OCI-LY1 (cell line): ENCODE measurements at regions not wholly inside any gene's neighbourhood (a gene's known extent, or its start where the extent isn't known, plus 50 kb on each side); places are given as distances from the start of the nearest gene placed in this dataset.

Experiments
- H2AFZ ChIP-seq: fragments of 200-600 bp; sonication (generic), shearing (Covaris generic); 2 replicates; pipeline ENCODE4 v1.6.0; 2014; ENCODE audit warnings: antibody characterized with exemption, mild to moderate bottlenecking, low read length
- H3F3A ChIP-seq: fragments of 200-600 bp; sonication (generic), shearing (Covaris generic); 2 replicates; pipeline ENCODE4 v1.6.0; 2014; ENCODE audit warnings: mild to moderate bottlenecking, antibody characterized with exemption, low read length, moderate library complexity; ENCODE audit not compliant: insufficient read depth
- H3K27ac ChIP-seq: fragments of 200-600 bp; sonication (generic); 2 replicates; pipeline ENCODE4 v1.5.1; 2014; ENCODE audit warnings: low read length, mixed run types, mild to moderate bottlenecking, low read depth; ENCODE audit not compliant: poor library complexity, severe bottlenecking
- H3K27me3 ChIP-seq: fragments of 200-600 bp; sonication (generic); 2 replicates; pipeline ENCODE4 v1.6.0; 2014; ENCODE audit warnings: antibody characterized with exemption, mild to moderate bottlenecking, low read length, moderate library complexity; ENCODE audit not compliant: insufficient read depth
- H3K36me3 ChIP-seq: fragments of 200-600 bp; sonication (generic); 2 replicates; pipeline ENCODE4 v1.6.1; 2014; ENCODE audit warnings: mild to moderate bottlenecking, antibody characterized with exemption, low read length, moderate library complexity, mixed read lengths; ENCODE audit not compliant: insufficient read depth
- H3K4me1 ChIP-seq: fragments of 200-600 bp; sonication (generic); 2 replicates; pipeline ENCODE4 v1.5.1; 2014; ENCODE audit warnings: mild to moderate bottlenecking, low read length, moderate library complexity; ENCODE audit not compliant: insufficient read depth, severe bottlenecking
- H3K4me2 ChIP-seq: fragments of 200-600 bp; sonication (generic), shearing (Covaris generic); 2 replicates; pipeline ENCODE4 v1.6.1; 2014; ENCODE audit warnings: low read length
- H3K4me3 ChIP-seq: fragments of 200-600 bp; sonication (generic); 2 replicates; pipeline ENCODE4 v1.5.1; 2014; ENCODE audit warnings: low read length, low read depth, mild to moderate bottlenecking, mixed read lengths; ENCODE audit not compliant: poor library complexity, severe bottlenecking
- H3K79me2 ChIP-seq: fragments of 200-600 bp; shearing (Covaris generic); 2 replicates; pipeline ENCODE4 v1.6.1; 2016; ENCODE audit warnings: mixed run types, low read length, mixed read lengths; ENCODE audit not compliant: insufficient read depth
- H3K9ac ChIP-seq: fragments of 200-600 bp; sonication (generic), shearing (Covaris generic); 2 replicates; pipeline ENCODE4 v1.6.1; 2014; ENCODE audit warnings: mild to moderate bottlenecking, low read length, mixed read lengths
- H3K9me2 ChIP-seq: fragments of 200-600 bp; sonication (generic), shearing (Covaris generic); 2 replicates; pipeline ENCODE4 v1.6.1; 2014; ENCODE audit warnings: low read depth, mild to moderate bottlenecking, low read length, mixed read lengths
- H3K9me3 ChIP-seq: fragments of 200-600 bp; shearing (Covaris generic); 2 replicates; pipeline ENCODE4 v1.6.1; 2014; ENCODE audit warnings: low read length, mixed read lengths
- H4K20me1 ChIP-seq: fragments of 200-600 bp; sonication (generic), shearing (Covaris generic); 2 replicates; pipeline ENCODE4 v1.6.0; 2016; ENCODE audit warnings: mild to moderate bottlenecking, low read length; ENCODE audit not compliant: insufficient read depth
- CTCF ChIP-seq: fragments of 200-600 bp; sonication (generic), shearing (Covaris generic); IDR thresholded peaks from 2 replicates; pipeline ENCODE4 v1.5.1; 2017; ENCODE audit warnings: mild to moderate bottlenecking, antibody characterized with exemption, low read length, moderate library complexity, mixed read lengths
- EZH2 ChIP-seq: fragments of 200-600 bp; sonication (generic), shearing (Covaris generic); IDR thresholded peaks from 2 replicates; pipeline ENCODE4 v1.8.0; 2017; ENCODE audit warnings: borderline replicate concordance, mixed run types, mild to moderate bottlenecking, antibody characterized with exemption, low read length, moderate library complexity, mixed read lengths

GRCh38 chr11:10979529-10979928 lies 121.7 kb upstream of the ZBED5 start:
- H3K4me1 ChIP-seq, result no peaks in the 10 kb centered on the region
- no peaks in the 10 kb centered on the region for H3K9me3 ChIP-seq
- no peaks in the 10 kb centered on the region for H4K20me1 ChIP-seq
- no peaks in the 10 kb centered on the region for H3K27me3 ChIP-seq
- no peak overlapping the region for H3K27ac ChIP-seq
- no peak overlapping the region for H3K4me2 ChIP-seq
- no peaks in the 10 kb centered on the region for H3K36me3 ChIP-seq
- H2AFZ ChIP-seq, result no peak overlapping the region
- no peaks in the 10 kb centered on the region for H3K79me2 ChIP-seq
- H3K9me2 ChIP-seq, result no peaks in the 10 kb centered on the region
- no peak overlapping the region for H3K9ac ChIP-seq
- no peak for TF ChIP-seq EZH2
- TF ChIP-seq CTCF, result no peak
- no peak overlapping the region for H3K4me3 ChIP-seq
- no peaks in the 10 kb centered on the region for H3F3A ChIP-seq

DNA sequence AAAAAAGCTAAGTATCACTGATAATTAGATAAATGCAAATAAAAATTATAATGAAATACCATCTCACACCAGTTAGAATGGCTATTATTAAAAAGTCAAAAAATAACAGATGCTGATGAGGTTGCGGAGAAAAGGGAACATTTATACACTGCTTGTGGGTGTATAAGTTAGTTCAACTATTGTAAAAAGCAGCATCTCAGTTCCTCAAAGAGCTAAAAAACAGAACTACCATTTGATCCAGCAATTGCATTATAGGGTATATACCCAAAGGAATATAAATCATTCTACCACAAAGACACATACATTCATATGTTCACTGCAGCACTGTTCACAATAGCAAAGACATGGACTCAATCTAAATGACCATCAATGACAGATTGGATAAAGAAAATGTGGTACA lies 120.3 kb upstream of the ZBED5 start:
- H3K27ac ChIP-seq, result no peak overlapping the region
- no peak overlapping the region for H2AFZ ChIP-seq
- H3K4me3 ChIP-seq, result no peak overlapping the region
- no peak overlapping the region for H3K9ac ChIP-seq
- H3K36me3 ChIP-seq, result no peaks in the 10 kb centered on the region
- no peaks in the 10 kb centered on the region for H3K27me3 ChIP-seq
- H3K9me3 ChIP-seq, result no peaks in the 10 kb centered on the region
- no peaks in the 10 kb centered on the region for H3K4me1 ChIP-seq
- no peaks in the 10 kb centered on the region for H3F3A ChIP-seq
- H3K4me2 ChIP-seq, result no peak overlapping the region
- H3K79me2 ChIP-seq, result no peaks in the 10 kb centered on the region
- TF ChIP-seq EZH2 (no peak), CTCF (no peak)
- H4K20me1 ChIP-seq, result no peaks in the 10 kb centered on the region
- no peaks in the 10 kb centered on the region for H3K9me2 ChIP-seq

DNA sequence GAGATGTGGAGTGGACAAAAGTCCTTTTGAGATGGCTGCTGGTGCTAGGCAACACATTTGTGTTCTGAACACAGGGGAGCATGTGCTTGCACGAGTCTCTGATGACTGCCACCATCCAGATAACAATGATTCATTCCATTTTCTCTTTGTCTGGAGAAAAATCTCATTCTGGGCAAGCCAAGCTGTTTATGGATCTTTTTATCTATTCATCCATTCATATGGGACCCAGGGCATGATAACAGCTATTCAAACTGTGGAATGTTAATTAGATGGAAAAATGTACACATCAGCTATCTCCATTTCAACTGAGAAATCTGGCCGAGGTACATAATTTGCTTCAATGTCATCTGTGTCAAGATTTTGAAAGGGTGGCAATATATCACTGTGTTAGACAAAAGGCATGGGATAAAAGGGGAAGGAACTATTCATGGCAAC lies 117.5 kb upstream of the ZBED5 start:
- H3K4me2 ChIP-seq, result no peak overlapping the region
- H4K20me1 ChIP-seq, result no peaks in the 10 kb centered on the region
- H2AFZ ChIP-seq, result no peak overlapping the region
- H3K9me2 ChIP-seq, result no peaks in the 10 kb centered on the region
- H3K79me2 ChIP-seq, result no peaks in the 10 kb centered on the region
- H3K9me3 ChIP-seq, result no peaks in the 10 kb centered on the region
- no peaks in the 10 kb centered on the region for H3K27me3 ChIP-seq
- no peaks in the 10 kb centered on the region for H3K36me3 ChIP-seq
- H3K4me1 ChIP-seq, result no peaks in the 10 kb centered on the region
- H3K27ac ChIP-seq, result no peak overlapping the region
- no peak overlapping the region for H3K9ac ChIP-seq
- no peak overlapping the region for H3K4me3 ChIP-seq
- TF ChIP-seq EZH2, result no peak
- no peaks in the 10 kb centered on the region for H3F3A ChIP-seq

DNA sequence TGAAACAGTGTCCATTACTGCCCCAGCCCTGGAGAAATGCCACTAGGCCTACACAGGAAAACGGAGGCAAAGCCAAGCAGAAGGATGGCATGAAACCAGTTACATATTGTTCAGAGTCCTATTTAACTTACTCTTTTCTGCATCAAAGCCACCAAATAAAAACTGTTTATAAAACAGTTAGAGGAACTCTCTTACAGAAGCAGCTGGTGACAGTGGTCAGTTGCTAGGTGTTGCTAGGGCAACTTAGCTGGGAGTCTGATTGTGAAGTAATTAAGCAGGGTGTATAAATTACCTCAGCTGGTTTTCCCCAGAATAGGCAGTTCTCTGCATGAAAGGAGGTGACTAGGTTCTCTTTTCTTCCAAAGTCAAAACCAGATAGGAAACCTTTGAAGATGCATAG lies 115.6 kb upstream of the ZBED5 start:
- Histone ChIP-seq H3K36me3 (no peaks in the 10 kb centered on the region), H3K27me3 (no peaks in the 10 kb centered on the region), H3K27ac (no peak overlapping the region), H3K4me3 (no peak overlapping the region), H3K79me2 (no peaks in the 10 kb centered on the region), H3F3A (no peaks in the 10 kb centered on the region), H3K9me3 (no peaks in the 10 kb centered on the region), H3K9me2 (no peaks in the 10 kb centered on the region), H3K4me1 (no peaks in the 10 kb centered on the region), H3K4me2 (no peak overlapping the region), H2AFZ (no peak overlapping the region), H3K9ac (no peak overlapping the region), H4K20me1 (no peaks in the 10 kb centered on the region)
- TF ChIP-seq EZH2 (no peak), CTCF (no peak)
